Dendritic cell treated with granulocyte-macrophage colony-stimulating factor and Interleukin-4, amounts not matched to agents 40 ng/mL and 50 ng/mL, for 4 days (primary cell): ENCODE measurements at regions not wholly inside any gene's neighbourhood (a gene's known extent, or its start where the extent isn't known, plus 50 kb on each side); places are given as distances from the start of the nearest gene placed in this dataset.

ENCODE experiments used
- H3K27ac Mint-ChIP-seq: one replicate; pipeline ENCODE4 v1.8.0; 2022; ENCODE audit warnings: mild to moderate bottlenecking, mixed read lengths
- H3K27me3 Mint-ChIP-seq: one replicate; pipeline ENCODE4 v1.8.0; 2022; ENCODE audit warnings: mild to moderate bottlenecking, mixed read lengths
- H3K36me3 Mint-ChIP-seq: one replicate; pipeline ENCODE4 v1.8.0; 2022; ENCODE audit warnings: low read depth, mixed read lengths
- H3K4me1 Mint-ChIP-seq: one replicate; pipeline ENCODE4 v1.8.0; 2022; ENCODE audit warnings: low read depth, mixed read lengths
- H3K4me3 Mint-ChIP-seq: one replicate; pipeline ENCODE4 v1.8.0; 2022; ENCODE audit warnings: mild to moderate bottlenecking, moderate library complexity, mixed read lengths
- H3K9me3 Mint-ChIP-seq: one replicate; pipeline ENCODE4 v1.8.0; 2022; ENCODE audit warnings: mixed read lengths
- intact Hi-C: fragments of 100-400 bp; cut with micrococcal nuclease; formaldehyde crosslinking; loops from one replicate; pipeline ENCODE4 v1.15.0; 2022

- no peaks in the 10 kb centered on the region for H3K4me1 Mint-ChIP-seq
- no peaks in the 10 kb centered on the region for H3K9me3 Mint-ChIP-seq
- H3K27me3 Mint-ChIP-seq, result peaks cover 5% of the 10 kb centered on the region
- H3K36me3 Mint-ChIP-seq, result no peaks in the 10 kb centered on the region
- H3K4me3 Mint-ChIP-seq, result no peak overlapping the region
- intact Hi-C loops, result no loop called here
- H3K27ac Mint-ChIP-seq, result no peak overlapping the region
These were observed 70.6 kb upstream of the GLIS3 start for GRCh38 chr9:4370501-4370900.

GRCh38 chr9:4366591-4367330 lies 66.9 kb upstream of the GLIS3 start:
- H3K9me3 Mint-ChIP-seq, result no peaks in the 10 kb centered on the region
- H3K27me3 Mint-ChIP-seq, result no peaks in the 10 kb centered on the region
- intact Hi-C loops, result loop anchor here (2.0 to 5.0 kb wide), 2 partner anchors 49 to 634 kb away; no protein-coding TSS in a partner anchor
- H3K27ac Mint-ChIP-seq, result no peak overlapping the region
- no peak overlapping the region for H3K4me3 Mint-ChIP-seq
- no peaks in the 10 kb centered on the region for H3K36me3 Mint-ChIP-seq
- H3K4me1 Mint-ChIP-seq, result no peaks in the 10 kb centered on the region

GRCh38 chr9:4365055-4365454 lies 65.2 kb upstream of the GLIS3 start:
- no peaks in the 10 kb centered on the region for H3K4me1 Mint-ChIP-seq
- no peak overlapping the region for H3K4me3 Mint-ChIP-seq
- intact Hi-C loops, result loop anchor here (5.0 kb wide), 1 partner anchor 48 kb away; no protein-coding TSS in a partner anchor

GRCh38 chr9:4362281-4362680 lies 62.4 kb upstream of the GLIS3 start:
- Mint-ChIP-seq H3K27me3 (peaks cover 2% of the 10 kb centered on the region), H3K9me3 (no peaks in the 10 kb centered on the region), H3K4me1 (no peaks in the 10 kb centered on the region), H3K4me3 (no peak overlapping the region), H3K36me3 (no peaks in the 10 kb centered on the region), H3K27ac (no peak overlapping the region)
- intact Hi-C loops, result no loop called here

More at GRCh38 chr9:4365055-4365454, 65.2 kb upstream of the GLIS3 start:
- no peaks in the 10 kb centered on the region for H3K9me3 Mint-ChIP-seq
- no peaks in the 10 kb centered on the region for H3K36me3 Mint-ChIP-seq
- no peak overlapping the region for H3K27ac Mint-ChIP-seq
- H3K27me3 Mint-ChIP-seq, result peaks cover under 1% of the 10 kb centered on the region

- H3K27me3 Mint-ChIP-seq, result peaks cover 2% of the 10 kb centered on the region
- no peak overlapping the region for H3K4me3 Mint-ChIP-seq
- no peaks in the 10 kb centered on the region for H3K36me3 Mint-ChIP-seq
- no peaks in the 10 kb centered on the region for H3K4me1 Mint-ChIP-seq
- H3K9me3 Mint-ChIP-seq, result no peaks in the 10 kb centered on the region
- intact Hi-C loops, result no loop called here
- no peak overlapping the region for H3K27ac Mint-ChIP-seq
These were observed 59.1 kb upstream of the GLIS3 start for GRCh38 chr9:4359016-4359415.

- Mint-ChIP-seq H3K27me3 (peaks cover 2% of the 10 kb centered on the region), H3K36me3 (no peaks in the 10 kb centered on the region), H3K9me3 (no peaks in the 10 kb centered on the region), H3K4me3 (no peak overlapping the region), H3K27ac (no peak overlapping the region), H3K4me1 (no peaks in the 10 kb centered on the region)
- intact Hi-C loops, result no loop called here
These were observed 58.1 kb upstream of the GLIS3 start for GRCh38 chr9:4357929-4358328.

- Mint-ChIP-seq H3K9me3 (no peaks in the 10 kb centered on the region), H3K27ac (no peak overlapping the region)
These were observed 56.4 kb upstream of the GLIS3 start for GRCh38 chr9:4356306-4356705.

GRCh38 chr9:4353236-4353635 lies 53.4 kb upstream of the GLIS3 start:
- H3K27ac Mint-ChIP-seq, result no peak overlapping the region
- intact Hi-C loops, result no loop called here
- H3K36me3 Mint-ChIP-seq, result no peaks in the 10 kb centered on the region
- no peaks in the 10 kb centered on the region for H3K9me3 Mint-ChIP-seq
- H3K4me1 Mint-ChIP-seq, result no peaks in the 10 kb centered on the region
- H3K27me3 Mint-ChIP-seq, result no peaks in the 10 kb centered on the region
- H3K4me3 Mint-ChIP-seq, result no peak overlapping the region

More at GRCh38 chr9:4356306-4356705, 56.4 kb upstream of the GLIS3 start:
- no peaks in the 10 kb centered on the region for H3K36me3 Mint-ChIP-seq
- H3K27me3 Mint-ChIP-seq, result peaks cover 2% of the 10 kb centered on the region
- no peak overlapping the region for H3K4me3 Mint-ChIP-seq
- no peaks in the 10 kb centered on the region for H3K4me1 Mint-ChIP-seq
- intact Hi-C loops, result no loop called here

- intact Hi-C loops, result no loop called here
- Mint-ChIP-seq H3K4me1 (peaks cover 7% of the 10 kb centered on the region), H3K27ac (no peak overlapping the region), H3K27me3 (no peaks in the 10 kb centered on the region), H3K4me3 (no peak overlapping the region), H3K36me3 (no peaks in the 10 kb centered on the region), H3K9me3 (no peaks in the 10 kb centered on the region)
These were observed 50.0 kb upstream of the GLIS3 start for GRCh38 chr9:4349816-4350418.
